GM19467 (cell line): ENCODE measurements at regions not wholly inside any gene's neighbourhood (a gene's known extent, or its start where the extent isn't known, plus 50 kb on each side); places are given as distances from the start of the nearest gene placed in this dataset.

ENCODE experiments used
- ATAC-seq: cut with Tn5 transposase; IDR thresholded peaks from one replicate; pipeline ENCODE4 v1.9.1; 2021; ENCODE audit warnings: mild to moderate bottlenecking, moderate library complexity; ENCODE audit not compliant: unreplicated experiment

- ATAC-seq, result no peak
Measured at GRCh38 chr9:86660146-86660943, 287.0 kb downstream of the GAS1 start.

GRCh38 chr9:86659413-86660046 is 287.8 kb downstream of the GAS1 start:
- no peak for ATAC-seq

GRCh38 chr9:86655147-86655546 is 292.2 kb downstream of the GAS1 start:
- no peak for ATAC-seq

- no peak for ATAC-seq
Measured at GRCh38 chr9:86653466-86653865, 293.8 kb downstream of the GAS1 start.

- ATAC-seq, result no peak
Measured at GRCh38 chr9:86652736-86653135, 294.6 kb downstream of the GAS1 start.

GRCh38 chr9:86649913-86650312 is 295.7 kb upstream of the TUT7 start:
- no peak for ATAC-seq

GRCh38 chr9:86648828-86649170 is 294.6 kb upstream of the TUT7 start:
- ATAC-seq, result no peak

GRCh38 chr9:86648156-86648827 is 294.1 kb upstream of the TUT7 start:
- ATAC-seq, result no peak

GRCh38 chr9:86645303-86645702 is 291.1 kb upstream of the TUT7 start:
- ATAC-seq, result no peak

- no peak for ATAC-seq
Measured at GRCh38 chr9:86644675-86645034, 290.4 kb upstream of the TUT7 start.

- no peak for ATAC-seq
Measured at GRCh38 chr9:86643946-86644674, 289.9 kb upstream of the TUT7 start.

GRCh38 chr9:86642721-86643120 is 288.5 kb upstream of the TUT7 start:
- ATAC-seq, result no peak

GRCh38 chr9:86641970-86642369 is 287.8 kb upstream of the TUT7 start:
- no peak for ATAC-seq

- ATAC-seq, result no peak
Measured at GRCh38 chr9:86639899-86640379, 285.7 kb upstream of the TUT7 start.

- no peak for ATAC-seq
Measured at GRCh38 chr9:86639287-86639686, 285.1 kb upstream of the TUT7 start.

- no peak for ATAC-seq
Measured at GRCh38 chr9:86638109-86638508, 283.9 kb upstream of the TUT7 start.

- ATAC-seq, result no peak
Measured at GRCh38 chr9:86637515-86637914, 283.3 kb upstream of the TUT7 start.

- no peak for ATAC-seq
Measured at GRCh38 chr9:86636519-86636918, 282.3 kb upstream of the TUT7 start.

GRCh38 chr9:86636038-86636437 is 281.8 kb upstream of the TUT7 start:
- no peak for ATAC-seq

GRCh38 chr9:86634501-86634900 is 280.3 kb upstream of the TUT7 start:
- ATAC-seq, result no peak

GRCh38 chr9:86633945-86634344 is 279.7 kb upstream of the TUT7 start:
- no peak for ATAC-seq
